ENCODE measurements at regions not wholly inside any gene's neighbourhood (a gene's known extent, or its start where the extent isn't known, plus 50 kb on each side); places are given as distances from the start of the nearest gene placed in this dataset.

- no peaks in the 10 kb centered on the region for H3K4me1 Mint-ChIP-seq
- Histone ChIP-seq H4K20me1 (ENCODE audit: low read depth) (no peaks in the 10 kb centered on the region), H3K9ac (no peak overlapping the region), H3F3A (ENCODE audit: low read depth) (no peaks in the 10 kb centered on the region), H3K4me3 (no peak overlapping the region), H3K79me2 (ENCODE audit: low read depth) (no peaks in the 10 kb centered on the region), H3K4me2 (no peak overlapping the region), H3K36me3 (no peaks in the 10 kb centered on the region), H2AFZ (replicated peaks) (no peak overlapping the region), H3K27me3 (no peaks in the 10 kb centered on the region), H3K27ac (no peak overlapping the region), H3K9me3 (ENCODE audit: low read depth) (no peaks in the 10 kb centered on the region), H3K4me1 (no peaks in the 10 kb centered on the region)
- no peak overlapping the region for H3K4me3 Mint-ChIP-seq
- no peak for DNase-seq (ENCODE audit: low spot score)
- TF ChIP-seq EZH2phosphoT487 (IDR thresholded peaks at IDR 0.05) (no peak), CTCF (IDR thresholded peaks at IDR 0.05) (no peak), EZH2 (IDR thresholded peaks at IDR 0.05) (no peak)
- H3K27me3 Mint-ChIP-seq (ENCODE audit: insufficient read depth, low read depth) = peaks cover 4% of the 10 kb centered on the region
- H3K36me3 Mint-ChIP-seq = no peaks in the 10 kb centered on the region
- H3K27ac Mint-ChIP-seq = no peak overlapping the region
- H3K9me3 Mint-ChIP-seq = peaks cover 18% of the 10 kb centered on the region
Observed at GRCh38 chr3:40637906-40638305, 113.1 kb downstream of the ZNF621 start.

- H3K27ac Mint-ChIP-seq = no peak overlapping the region
Observed at GRCh38 chr3:40639006-40639405, 114.2 kb downstream of the ZNF621 start.

GRCh38 chr3:40642812-40643211 is 118.1 kb downstream of the ZNF621 start:
- peaks cover 2% of the 10 kb centered on the region for H3K9me3 Mint-ChIP-seq
- H3K27me3 Mint-ChIP-seq (ENCODE audit: insufficient read depth, low read depth) = no peaks in the 10 kb centered on the region
- no peak overlapping the region for H2AFZ ChIP-seq (replicated peaks)
- H3K4me3 ChIP-seq = no peak overlapping the region
- no peaks in the 10 kb centered on the region for H3K9me3 ChIP-seq (ENCODE audit: low read depth)
- no peaks in the 10 kb centered on the region for H3K36me3 Mint-ChIP-seq
- H3K4me1 Mint-ChIP-seq = no peaks in the 10 kb centered on the region
- H3K9ac ChIP-seq = no peak overlapping the region
- H3F3A ChIP-seq (ENCODE audit: low read depth) = no peaks in the 10 kb centered on the region
- DNase-seq (ENCODE audit: low spot score) = no peak
- no peaks in the 10 kb centered on the region for H3K79me2 ChIP-seq (ENCODE audit: low read depth)
- no peaks in the 10 kb centered on the region for H3K4me1 ChIP-seq
- H3K4me2 ChIP-seq = no peak overlapping the region
- H3K27me3 ChIP-seq = no peaks in the 10 kb centered on the region
- no peaks in the 10 kb centered on the region for H4K20me1 ChIP-seq (ENCODE audit: low read depth)
- H3K4me3 Mint-ChIP-seq = no peak overlapping the region
- no peak overlapping the region for H3K27ac ChIP-seq
- H3K27ac Mint-ChIP-seq = no peak overlapping the region
- H3K36me3 ChIP-seq = no peaks in the 10 kb centered on the region
- no peak for TF ChIP-seq CTCF (IDR thresholded peaks at IDR 0.05)
- TF ChIP-seq EZH2phosphoT487 (IDR thresholded peaks at IDR 0.05) = no peak
- no peak for TF ChIP-seq EZH2 (IDR thresholded peaks at IDR 0.05)

More at GRCh38 chr3:40639006-40639405, 114.2 kb downstream of the ZNF621 start:
- Mint-ChIP-seq H3K36me3 (no peaks in the 10 kb centered on the region), H3K4me1 (no peaks in the 10 kb centered on the region), H3K27me3 (ENCODE audit: insufficient read depth, low read depth) (peaks cover 4% of the 10 kb centered on the region), H3K4me3 (no peak overlapping the region), H3K9me3 (peaks cover 12% of the 10 kb centered on the region)
- no peaks in the 10 kb centered on the region for H3K36me3 ChIP-seq
- no peak for TF ChIP-seq CTCF (IDR thresholded peaks at IDR 0.05)
- no peak for TF ChIP-seq EZH2 (IDR thresholded peaks at IDR 0.05)
- TF ChIP-seq EZH2phosphoT487 (IDR thresholded peaks at IDR 0.05) = no peak
- no peaks in the 10 kb centered on the region for H3F3A ChIP-seq (ENCODE audit: low read depth)
- no peaks in the 10 kb centered on the region for H3K4me1 ChIP-seq
- H4K20me1 ChIP-seq (ENCODE audit: low read depth) = no peaks in the 10 kb centered on the region
- no peaks in the 10 kb centered on the region for H3K9me3 ChIP-seq (ENCODE audit: low read depth)
- H2AFZ ChIP-seq (replicated peaks) = no peak overlapping the region
- DNase-seq (ENCODE audit: low spot score) = no peak
- no peak overlapping the region for H3K9ac ChIP-seq
- H3K79me2 ChIP-seq (ENCODE audit: low read depth) = no peaks in the 10 kb centered on the region
- no peak overlapping the region for H3K27ac ChIP-seq
- no peaks in the 10 kb centered on the region for H3K27me3 ChIP-seq
- no peak overlapping the region for H3K4me3 ChIP-seq
- no peak overlapping the region for H3K4me2 ChIP-seq

Data from neural progenitor cell (in vitro differentiated cells).